ENCODE measurements at regions not wholly inside any gene's neighbourhood (a gene's known extent, or its start where the extent isn't known, plus 50 kb on each side); places are given as distances from the start of the nearest gene placed in this dataset.

GRCh38 chr1:168484083-168484482, 59.7 kb downstream of the XCL2 start:
- TF ChIP-seq RBBP5 (IDR thresholded peaks at IDR 0.05; ENCODE audit: borderline replicate concordance, low read depth, low read length), result no peak
- no peak for TF ChIP-seq EP300 (IDR thresholded peaks at IDR 0.05; ENCODE audit: borderline replicate concordance in 1 of 2, low read depth in 2 of 2, low read length in 2 of 2)
- TF ChIP-seq CTCF (IDR thresholded peaks at IDR 0.05; ENCODE audit: control extremely low read depth in 1 of 3, insufficient read depth in 1 of 3, low read depth in 1 of 3, low read length in 3 of 3), result no peak
- no peak for TF ChIP-seq POLR2AphosphoS5 (IDR thresholded peaks at IDR 0.05; ENCODE audit: low read depth, low read length)
- TF ChIP-seq RAD21 (IDR thresholded peaks at IDR 0.05 in 1 of 2, conservative IDR thresholded peaks at IDR 0.05 in 1 of 2; ENCODE audit: low read depth in 2 of 2, low read length in 2 of 2), result no peak
- TF ChIP-seq YY1 (IDR thresholded peaks at IDR 0.05; ENCODE audit: low read depth, low read length), result no peak
- TF ChIP-seq TCF12 (IDR thresholded peaks at IDR 0.05; ENCODE audit: low read depth, low read length), result no peak
- no peak for TF ChIP-seq MAX (IDR thresholded peaks at IDR 0.05)

Measured in H1 (cell line).